NT2/D1 (cell line): ENCODE measurements at regions not wholly inside any gene's neighbourhood (a gene's known extent, or its start where the extent isn't known, plus 50 kb on each side); places are given as distances from the start of the nearest gene placed in this dataset.
"Not testable (repeated sequence)": the region's sequence is repeated elsewhere in the genome, so short reads cannot be mapped to it uniquely, and the experiment has no call there.

ENCODE experiments used
- DNase-seq: peaks from one replicate; pipeline ENCODE4 v3.0.0-alpha.2; 2011; ENCODE audit warnings: low read depth, low spot score
- H3K27me3 ChIP-seq: 2 replicates; pipeline ENCODE4 v1.6.0; 2011; ENCODE audit warnings: mild to moderate bottlenecking; ENCODE audit not compliant: insufficient read length, insufficient read depth
- H3K36me3 ChIP-seq: 2 replicates; pipeline ENCODE4 v1.6.1; 2011; ENCODE audit warnings: mild to moderate bottlenecking, low read length, mixed read lengths; ENCODE audit not compliant: insufficient read depth, insufficient read length
- H3K4me1 ChIP-seq: 2 replicates; pipeline ENCODE4 v1.5.1; 2011; ENCODE audit not compliant: insufficient read depth, insufficient read length
- H3K4me3 ChIP-seq: 2 replicates; pipeline ENCODE4 v1.5.1; 2011; ENCODE audit warnings: low read depth; ENCODE audit not compliant: insufficient read length
- H3K9ac ChIP-seq: 2 replicates; pipeline ENCODE4 v1.6.0; 2011; ENCODE audit warnings: low read depth; ENCODE audit not compliant: insufficient read length
- H3K9me3 ChIP-seq: 2 replicates; pipeline ENCODE4 v1.5.1; 2011; ENCODE audit warnings: mild to moderate bottlenecking, low read length; ENCODE audit not compliant: insufficient read depth
- SUZ12 ChIP-seq: IDR thresholded peaks from 2 replicates; pipeline ENCODE4 v1.6.1; 2011; ENCODE audit not compliant: insufficient read length, insufficient read depth; ENCODE audit errors: extremely low read depth
- YY1 ChIP-seq: IDR thresholded peaks from 2 replicates; pipeline ENCODE4 v1.6.1; 2011; ENCODE audit not compliant: insufficient read length, insufficient read depth
- ZNF274 ChIP-seq: IDR thresholded peaks from 2 replicates; pipeline ENCODE4 v1.6.1; 2011; ENCODE audit warnings: mild to moderate bottlenecking, low read depth, low read length

DNA sequence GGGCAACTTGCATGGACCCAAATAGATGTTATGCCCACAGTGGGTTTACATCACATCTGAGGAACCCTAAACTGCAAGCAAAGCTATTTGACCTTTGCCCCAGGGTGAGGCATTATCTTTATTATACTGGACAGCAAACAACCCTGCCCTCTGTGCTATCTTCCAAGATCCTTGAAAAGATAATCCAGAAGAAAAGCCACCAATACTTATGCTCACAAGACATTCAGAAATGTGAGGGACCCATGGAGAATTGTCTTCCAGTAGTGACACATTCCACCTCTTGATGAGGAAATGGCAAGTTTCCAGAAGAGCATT, 53.0 kb upstream of the NDUFV2 start:
- Histone ChIP-seq H3K9ac (no peak overlapping the region), H3K4me3 (no peak overlapping the region), H3K27me3 (no peaks in the 10 kb centered on the region), H3K4me1 (no peaks in the 10 kb centered on the region), H3K9me3 (peaks cover 47% of the 10 kb centered on the region), H3K36me3 (no peaks in the 10 kb centered on the region)
- no peak for DNase-seq
- TF ChIP-seq SUZ12 = no peak
- TF ChIP-seq YY1 = no peak
- TF ChIP-seq ZNF274 = no peak

DNA sequence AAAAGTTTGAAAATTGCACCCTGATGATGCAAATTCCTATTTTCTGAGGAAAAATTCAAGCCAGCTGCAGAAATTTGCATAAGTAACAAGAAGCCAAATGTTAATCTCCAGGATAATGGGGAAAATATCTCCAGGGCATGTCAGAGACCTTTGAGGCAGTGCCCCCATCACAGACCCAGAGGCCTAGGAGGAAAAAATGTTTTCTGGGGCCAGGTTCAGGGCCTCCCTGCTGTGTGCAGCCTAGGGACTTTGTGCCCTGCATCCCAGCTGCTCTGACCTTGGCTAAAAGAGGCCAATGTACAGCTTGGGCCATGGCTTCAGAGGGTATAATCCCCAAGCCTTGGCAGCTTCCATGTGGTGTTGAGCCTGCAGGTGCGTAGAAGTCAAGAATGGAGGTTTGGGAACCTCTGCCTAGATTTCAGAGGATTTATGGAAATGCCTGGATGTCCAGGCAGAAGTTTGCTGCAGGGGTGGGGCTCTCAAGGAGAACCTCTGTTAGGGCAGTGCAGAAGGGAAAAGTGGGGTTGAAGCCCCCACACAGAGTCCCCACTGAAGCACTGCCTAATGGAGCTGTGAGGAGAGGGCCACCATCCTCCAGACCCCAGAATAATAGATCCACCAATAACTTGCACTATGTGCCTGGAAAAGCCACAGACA, 51.7 kb upstream of the NDUFV2 start:
- H3K27me3 ChIP-seq, H3K4me3 ChIP-seq, H3K36me3 ChIP-seq, H3K9ac ChIP-seq, DNase-seq, H3K4me1 ChIP-seq: not testable (repeated sequence)
- H3K9me3 ChIP-seq = peaks cover 47% of the 10 kb centered on the region
